ENCODE measurements at regions not wholly inside any gene's neighbourhood (a gene's known extent, or its start where the extent isn't known, plus 50 kb on each side); places are given as distances from the start of the nearest gene placed in this dataset.

DNA sequence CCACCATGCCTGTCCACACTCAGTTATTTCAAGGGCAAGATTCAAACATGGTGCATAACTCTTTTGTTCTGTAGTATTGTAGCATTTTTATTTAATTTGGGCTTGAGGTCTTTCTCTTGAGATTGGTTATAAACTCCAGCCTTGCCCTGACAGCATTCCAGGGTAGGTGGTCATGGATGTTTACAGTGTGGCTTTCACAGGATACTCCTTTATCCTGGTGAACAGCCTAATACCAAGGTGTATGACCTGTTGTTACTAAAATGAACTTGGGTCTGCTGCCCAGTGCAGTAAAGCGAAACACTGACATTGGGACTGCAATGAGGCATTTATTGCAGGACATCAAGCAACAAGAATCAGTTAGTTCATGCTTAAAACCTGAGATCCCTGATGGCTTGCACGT is 434.8 kb downstream of the ANKRD50 start:
- TF ChIP-seq, protein P1, sequence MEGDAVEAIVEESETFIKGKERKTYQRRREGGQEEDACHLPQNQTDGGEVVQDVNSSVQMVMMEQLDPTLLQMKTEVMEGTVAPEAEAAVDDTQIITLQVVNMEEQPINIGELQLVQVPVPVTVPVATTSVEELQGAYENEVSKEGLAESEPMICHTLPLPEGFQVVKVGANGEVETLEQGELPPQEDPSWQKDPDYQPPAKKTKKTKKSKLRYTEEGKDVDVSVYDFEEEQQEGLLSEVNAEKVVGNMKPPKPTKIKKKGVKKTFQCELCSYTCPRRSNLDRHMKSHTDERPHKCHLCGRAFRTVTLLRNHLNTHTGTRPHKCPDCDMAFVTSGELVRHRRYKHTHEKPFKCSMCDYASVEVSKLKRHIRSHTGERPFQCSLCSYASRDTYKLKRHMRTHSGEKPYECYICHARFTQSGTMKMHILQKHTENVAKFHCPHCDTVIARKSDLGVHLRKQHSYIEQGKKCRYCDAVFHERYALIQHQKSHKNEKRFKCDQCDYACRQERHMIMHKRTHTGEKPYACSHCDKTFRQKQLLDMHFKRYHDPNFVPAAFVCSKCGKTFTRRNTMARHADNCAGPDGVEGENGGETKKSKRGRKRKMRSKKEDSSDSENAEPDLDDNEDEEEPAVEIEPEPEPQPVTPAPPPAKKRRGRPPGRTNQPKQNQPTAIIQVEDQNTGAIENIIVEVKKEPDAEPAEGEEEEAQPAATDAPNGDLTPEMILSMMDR (IDR thresholded peaks at IDR 0.05; ENCODE audit: low read length): no peak
- TF ChIP-seq EZH2 (optimal IDR thresholded peaks at IDR 0.05; ENCODE audit: low read depth, low read length): no peak
- TF ChIP-seq EZH2phosphoT487 (IDR thresholded peaks at IDR 0.05; ENCODE audit: low read length): no peak

Data from MM.1S (cell line).